GM12892 (cell line): ENCODE measurements at regions not wholly inside any gene's neighbourhood (a gene's known extent, or its start where the extent isn't known, plus 50 kb on each side); places are given as distances from the start of the nearest gene placed in this dataset.

Experiments
- POLR2A ChIP-seq: IDR thresholded peaks from 2 replicates; pipeline ENCODE4 v1.6.1; 2011; ENCODE audit warnings: low read depth, low read length, control low read depth
- POLR2AphosphoS5 ChIP-seq: IDR thresholded peaks from 2 replicates; pipeline ENCODE4 v1.6.1; 2011; ENCODE audit warnings: low read depth, low read length, control low read depth

DNA sequence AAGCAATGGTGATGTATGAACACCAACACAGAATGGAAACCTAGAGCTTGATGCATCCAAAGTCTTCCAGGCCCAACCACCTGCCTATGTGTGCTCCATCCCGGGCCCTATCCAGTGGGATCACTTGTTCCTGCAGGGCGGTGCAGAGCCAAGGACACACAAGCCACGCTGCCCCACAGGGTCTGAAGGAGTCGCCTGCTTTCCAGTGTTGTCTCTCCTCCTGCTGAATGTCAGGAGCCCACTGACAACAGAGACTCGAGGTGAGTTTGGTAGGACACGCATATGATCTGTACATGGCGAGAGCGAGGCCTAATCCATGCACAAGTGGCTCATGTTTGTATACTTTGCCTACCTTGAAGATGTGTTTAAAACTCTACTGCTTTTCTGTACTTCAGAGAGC, 70.9 kb upstream of the FHL2 start:
- no peak for TF ChIP-seq POLR2AphosphoS5
- TF ChIP-seq POLR2A, result no peak
